GM12878 (cell line): ENCODE measurements at regions not wholly inside any gene's neighbourhood (a gene's known extent, or its start where the extent isn't known, plus 50 kb on each side); places are given as distances from the start of the nearest gene placed in this dataset.

Experiments used
- ATAC-seq: fragments of 200-7000 bp; cut with Tn5 transposase; 3 replicates; pipeline ENCODE4 v1.9.1; 2020; ENCODE audit warnings: mild to moderate bottlenecking, moderate library complexity
- BruUV-seq: library from RNA; stranded (reverse); fragments of 400-500 nt; replicated peaks from 2 replicates; lab custom pipeline; 2021; lab: Mats Ljungman, UMichigan
- CTCF ChIA-PET: fragments of 300-600 bp; sonication (Branson Sonifier 250); formaldehyde crosslinking; extraction: SDS; loops from one replicate; lab custom pipeline; 2021; ENCODE audit warnings: inconsistent platforms; lab: Yijun Ruan, JAX
- POLR2A ChIA-PET: fragments of 350-600 bp; formaldehyde crosslinking; extraction: SDS; loops from one replicate; lab custom pipeline; 2021; ENCODE audit warnings: inconsistent platforms; lab: Charles Lee
- RAD21 ChIA-PET: fragments of 300-600 bp; sonication (Branson Sonifier 250); formaldehyde crosslinking; loops from one replicate; lab custom pipeline; 2023; ENCODE audit warnings: antibody characterized with exemption; ENCODE audit not compliant: unreplicated experiment; lab: Charles Lee
- SMC1A ChIA-PET: fragments of 300-600 bp; sonication (Branson Sonifier 250); formaldehyde crosslinking; loops from one replicate; lab custom pipeline; 2023; ENCODE audit not compliant: unreplicated experiment, uncharacterized antibody; lab: Charles Lee
- DNase-seq: peaks from one replicate; pipeline ENCODE4 v3.0.0-alpha.2; 2011; ENCODE audit warnings: low read depth, low spot score
- FAIRE-seq: peaks from 3 replicates; lab custom pipeline; 2011; peaks lifted over from hg19 to GRCh38; lab: Jason Lieb, UNC
- H2AFZ ChIP-seq: 2 replicates; pipeline ENCODE4 v1.6.0; 2011; ENCODE audit warnings: low read depth, low read length, control low read depth; ENCODE audit not compliant: control insufficient read depth
- H3K27ac ChIP-seq: 2 replicates; pipeline ENCODE4 v1.5.1; 2011; ENCODE audit warnings: control low read depth; ENCODE audit not compliant: control insufficient read depth, insufficient read depth
- H3K27me3 ChIP-seq, 2 experiments: replicated peaks in 1 of 2; 2 replicates each; pipeline versions ENCODE4 v1.6.0 to v1.6.1; 2011; ENCODE audit warnings: low read length in 1 of 2; ENCODE audit not compliant: control insufficient read depth in 2 of 2, insufficient read depth in 2 of 2
- H3K36me3 ChIP-seq, 2 experiments: 2 replicates each; pipeline ENCODE4 v1.5.1; 2011; ENCODE audit warnings: low read length in 1 of 2; ENCODE audit not compliant: control insufficient read depth in 2 of 2, insufficient read depth in 2 of 2
- H3K4me1 ChIP-seq: 2 replicates; pipeline ENCODE4 v1.6.1; 2011; ENCODE audit warnings: mild to moderate bottlenecking, low read length, moderate library complexity, mixed read lengths; ENCODE audit not compliant: control insufficient read depth, insufficient read depth
- H3K4me2 ChIP-seq: 2 replicates; pipeline ENCODE4 v1.6.0; 2011; ENCODE audit warnings: control low read depth; ENCODE audit not compliant: control insufficient read depth, insufficient read depth
- H3K4me3 ChIP-seq: fragments of 200-600 bp; sonication (generic); 2 replicates; pipeline ENCODE4 v1.5.1; 2016
- H3K79me2 ChIP-seq: 2 replicates; pipeline ENCODE4 v1.6.0; 2011; ENCODE audit warnings: low read length; ENCODE audit not compliant: control insufficient read depth, insufficient read depth
- H3K9ac ChIP-seq: 2 replicates; pipeline ENCODE4 v1.8.0; 2011; ENCODE audit warnings: low read length, control low read depth, mixed read lengths; ENCODE audit not compliant: control insufficient read depth, insufficient read depth
- H3K9me3 ChIP-seq: replicated peaks from 3 replicates; pipeline ENCODE4 v1.5.1; 2011; ENCODE audit warnings: mild to moderate bottlenecking, low read length; ENCODE audit not compliant: control insufficient read depth, insufficient read depth
- H4K20me1 ChIP-seq: 2 replicates; pipeline ENCODE4 v1.6.0; 2011; ENCODE audit not compliant: control insufficient read depth, insufficient read depth
- ATF3 ChIP-seq: IDR thresholded peaks from 2 replicates; pipeline ENCODE4 v1.6.1; 2011; ENCODE audit warnings: low read depth, mild to moderate bottlenecking, low read length, moderate library complexity, borderline replicate concordance; ENCODE audit errors: extremely low read depth
- CREB1 ChIP-seq: IDR thresholded peaks from 2 replicates; pipeline ENCODE4 v1.6.1; 2012; ENCODE audit warnings: low read depth, mild to moderate bottlenecking, inconsistent platforms
- CTCF ChIP-seq, 3 experiments: IDR thresholded peaks in 2 of 3; conservative IDR thresholded peaks in 1 of 3; 2 replicates each; pipeline ENCODE4 v1.5.1; 2011; ENCODE audit warnings: low read depth in 3 of 3, low read length in 3 of 3, mild to moderate bottlenecking in 3 of 3, control low read depth in 2 of 3, moderate library complexity in 2 of 3, inconsistent platforms in 1 of 3, mixed read lengths in 1 of 3; ENCODE audit not compliant: control insufficient read depth in 2 of 3, insufficient read depth in 1 of 3; ENCODE audit errors: extremely low read depth in 1 of 3
- ESRRA ChIP-seq: IDR thresholded peaks from 2 replicates; pipeline ENCODE4 v1.6.1; 2012; ENCODE audit warnings: mild to moderate bottlenecking, low read length, improper control_type of control experiment
- HCFC1 ChIP-seq: fragments of 150-350 bp; IDR thresholded peaks from 2 replicates; pipeline ENCODE4 v1.6.1; 2014; ENCODE audit warnings: low read length
- JUND ChIP-seq: IDR thresholded peaks from 2 replicates; pipeline ENCODE4 v1.6.1; 2012; ENCODE audit warnings: low read depth, mild to moderate bottlenecking, low read length, improper control_type of control experiment, moderate library complexity
- KAT2A ChIP-seq: conservative IDR thresholded peaks from 2 replicates; pipeline ENCODE4 v1.6.1; 2011; ENCODE audit warnings: low read depth, low read length; ENCODE audit not compliant: control insufficient read depth
- MTA2 ChIP-seq: fragments of 450-650 bp; IDR thresholded peaks from 2 replicates; pipeline ENCODE4 v1.6.1; 2016; ENCODE audit warnings: low read depth, mild to moderate bottlenecking, moderate library complexity
- NR2C1 ChIP-seq: fragments of 450-650 bp; IDR thresholded peaks from 2 replicates; pipeline ENCODE4 v1.6.1; 2017; ENCODE audit warnings: antibody characterized with exemption, mild to moderate bottlenecking, moderate library complexity
- NR2F1 ChIP-seq: fragments of 450-650 bp; conservative IDR thresholded peaks from 2 replicates; pipeline ENCODE4 v1.6.1; 2017; ENCODE audit warnings: mild to moderate bottlenecking
- PAX5 ChIP-seq: IDR thresholded peaks from 2 replicates; pipeline ENCODE4 v1.6.1; 2011; ENCODE audit warnings: low read depth, low read length, borderline replicate concordance
- PAX8 ChIP-seq: fragments of 450-650 bp; IDR thresholded peaks from 2 replicates; pipeline ENCODE4 v1.6.1; 2017; ENCODE audit warnings: mild to moderate bottlenecking, moderate library complexity
- RAD21 ChIP-seq: IDR thresholded peaks from 2 replicates; pipeline ENCODE4 v1.6.1; 2011; ENCODE audit warnings: mild to moderate bottlenecking, low read depth, low read length, moderate library complexity; ENCODE audit not compliant: insufficient read depth
- RB1 ChIP-seq: fragments of 450-650 bp; formaldehyde crosslinking; IDR thresholded peaks from 2 replicates; pipeline ENCODE4 v1.6.1; 2017; ENCODE audit warnings: mild to moderate bottlenecking, borderline replicate concordance
- RFX5 ChIP-seq: IDR thresholded peaks from 2 replicates; pipeline ENCODE4 v1.6.1; 2011; ENCODE audit warnings: low read depth, low read length, improper control_type of control experiment
- RUNX3 ChIP-seq: IDR thresholded peaks from 2 replicates; pipeline ENCODE4 v1.6.1; 2012; ENCODE audit warnings: low read length, inconsistent platforms
- SUPT20H ChIP-seq: IDR thresholded peaks from 2 replicates; pipeline ENCODE4 v1.6.1; 2011; ENCODE audit warnings: low read depth, mild to moderate bottlenecking, low read length, moderate library complexity, borderline replicate concordance; ENCODE audit not compliant: control insufficient read depth
- TAF1 ChIP-seq: IDR thresholded peaks from 2 replicates; pipeline ENCODE4 v1.6.1; 2011; ENCODE audit warnings: mild to moderate bottlenecking, low read depth, low read length, borderline replicate concordance
- ZBED1 ChIP-seq: IDR thresholded peaks from 2 replicates; pipeline ENCODE4 v1.6.1; 2016; ENCODE audit warnings: borderline replicate concordance
- WGBS: methylation state at CpG from one replicate; pipeline ENCODE4 v1.1.6; 2016; ENCODE audit warnings: low lambda C conversion rate; ENCODE audit not compliant: insufficient replicate concordance, insufficient coverage; ENCODE audit errors: missing lambda C conversion rate; 5-methylcytosine and 5-hydroxymethylcytosine counted together
- in situ Hi-C: fragments of 300-500 bp; cut with MboI; formaldehyde crosslinking; loops from 9 replicates; pipeline ENCODE4 v1.14.3; 2018; ENCODE audit warnings: mixed read lengths
- intact Hi-C: fragments of 100-400 bp; cut with micrococcal nuclease; formaldehyde crosslinking; loops from one replicate; pipeline ENCODE4 v1.14.2; 2022; ENCODE audit not compliant: unreplicated experiment

- intact Hi-C loops, result loop anchor here (5.0 kb wide), 1 partner anchor 72 kb away; no protein-coding TSS in a partner anchor
- no peaks in the 10 kb centered on the region for H3K79me2 ChIP-seq
- H3K4me2 ChIP-seq, result no peak overlapping the region
- no peak for FAIRE-seq
- WGBS, result 61% methylated on average over 3 of the region's 3 CpGs
- POLR2A ChIA-PET, result no interaction called here
- no peak overlapping the region for H2AFZ ChIP-seq
- BruUV-seq, result no TSS peak
- no peak for DNase-seq
- in situ Hi-C loops, result no loop called here
- peaks cover 3 to 5% of the 10 kb centered on the region in 2 experiments; a peak in 3 of 4 replicates for H3K27me3 ChIP-seq
- no peak overlapping the region for H3K9ac ChIP-seq
- H3K4me3 ChIP-seq, result no peak overlapping the region
- no peaks in the 10 kb centered on the region for H3K9me3 ChIP-seq
- H4K20me1 ChIP-seq, result peaks cover 3% of the 10 kb centered on the region; the same call in 1 of the 2 replicates
- SMC1A ChIA-PET, result interaction anchor here (4.0 kb wide), 1 partner anchor 17 kb away, joined by 19 read pairs; no protein-coding TSS in a partner anchor
- RAD21 ChIA-PET, result interaction anchor here (0.7 to 4.5 kb wide), 2 partner anchors 10 to 17 kb away, joined by 3 to 15 read pairs; no protein-coding TSS in a partner anchor
- ATAC-seq, result no peak
- CTCF ChIA-PET, result no interaction called here
- H3K36me3 ChIP-seq, result no peaks in the 10 kb centered on the region
- H3K4me1 ChIP-seq, result peaks cover 18% of the 10 kb centered on the region
- TF ChIP-seq ESRRA (no peak), JUND (no peak), ZBED1 (no peak), SUPT20H (no peak), RUNX3 (no peak), CTCF (IDR thresholded peaks at IDR 0.05 in 2 of 3, conservative IDR thresholded peaks at IDR 0.05 in 1 of 3; ENCODE audit: control insufficient read depth in 2 of 3, extremely low read depth in 1 of 3, insufficient read depth in 1 of 3, low read depth in 3 of 3, low read length in 3 of 3) (no peak), TAF1 (no peak), CREB1 (no peak), NR2C1 (no peak), MTA2 (no peak), HCFC1 (no peak), RAD21 (no peak), RB1 (no peak), RFX5 (no peak), KAT2A (no peak), ATF3 (no peak), NR2F1 (no peak), PAX5 (no peak), PAX8 (no peak)
- no peak overlapping the region for H3K27ac ChIP-seq
These were observed 80.7 kb downstream of the ZNF365 start for GRCh38 chr10:62454687-62455397.
